ENCODE measurements at regions not wholly inside any gene's neighbourhood (a gene's known extent, or its start where the extent isn't known, plus 50 kb on each side); places are given as distances from the start of the nearest gene placed in this dataset.

DNA sequence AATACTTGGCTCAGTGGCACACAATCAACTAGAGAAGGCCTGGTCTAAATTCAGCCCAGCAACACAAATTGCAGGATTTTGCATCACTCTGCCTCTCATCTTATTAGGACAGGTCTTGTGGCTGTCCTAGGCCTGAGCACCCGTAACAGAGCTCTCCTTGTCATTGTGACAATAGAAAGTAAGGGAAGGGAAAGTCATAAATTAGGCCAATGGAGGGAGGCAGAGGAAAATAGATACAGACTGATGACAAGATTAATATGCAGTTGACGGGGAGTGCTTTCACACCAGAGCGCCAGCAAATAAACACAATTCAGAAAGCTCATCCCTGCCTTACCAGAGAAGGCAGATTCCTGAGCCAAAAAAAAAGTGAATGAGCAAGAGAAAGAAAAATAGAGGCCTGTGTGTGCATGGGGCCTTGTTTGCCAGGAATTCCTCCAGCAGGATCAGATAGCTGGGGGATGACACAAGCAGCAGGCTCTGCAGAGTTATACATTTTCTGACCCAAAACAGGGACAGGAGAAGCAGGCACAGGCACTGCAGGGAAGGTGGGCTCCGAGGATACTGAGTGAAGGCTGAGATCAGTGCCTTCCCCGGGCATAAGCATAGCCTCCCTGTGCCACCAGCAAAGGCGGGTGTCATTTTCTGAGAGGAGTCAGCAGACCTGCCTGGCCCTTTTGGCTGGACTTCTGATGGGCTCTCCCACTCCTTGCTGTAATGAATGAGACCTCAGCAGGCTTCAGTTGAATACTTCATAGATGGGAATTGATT, 110.0 kb upstream of the SPAG17 start (continued):
- TF ChIP-seq, protein P1, sequence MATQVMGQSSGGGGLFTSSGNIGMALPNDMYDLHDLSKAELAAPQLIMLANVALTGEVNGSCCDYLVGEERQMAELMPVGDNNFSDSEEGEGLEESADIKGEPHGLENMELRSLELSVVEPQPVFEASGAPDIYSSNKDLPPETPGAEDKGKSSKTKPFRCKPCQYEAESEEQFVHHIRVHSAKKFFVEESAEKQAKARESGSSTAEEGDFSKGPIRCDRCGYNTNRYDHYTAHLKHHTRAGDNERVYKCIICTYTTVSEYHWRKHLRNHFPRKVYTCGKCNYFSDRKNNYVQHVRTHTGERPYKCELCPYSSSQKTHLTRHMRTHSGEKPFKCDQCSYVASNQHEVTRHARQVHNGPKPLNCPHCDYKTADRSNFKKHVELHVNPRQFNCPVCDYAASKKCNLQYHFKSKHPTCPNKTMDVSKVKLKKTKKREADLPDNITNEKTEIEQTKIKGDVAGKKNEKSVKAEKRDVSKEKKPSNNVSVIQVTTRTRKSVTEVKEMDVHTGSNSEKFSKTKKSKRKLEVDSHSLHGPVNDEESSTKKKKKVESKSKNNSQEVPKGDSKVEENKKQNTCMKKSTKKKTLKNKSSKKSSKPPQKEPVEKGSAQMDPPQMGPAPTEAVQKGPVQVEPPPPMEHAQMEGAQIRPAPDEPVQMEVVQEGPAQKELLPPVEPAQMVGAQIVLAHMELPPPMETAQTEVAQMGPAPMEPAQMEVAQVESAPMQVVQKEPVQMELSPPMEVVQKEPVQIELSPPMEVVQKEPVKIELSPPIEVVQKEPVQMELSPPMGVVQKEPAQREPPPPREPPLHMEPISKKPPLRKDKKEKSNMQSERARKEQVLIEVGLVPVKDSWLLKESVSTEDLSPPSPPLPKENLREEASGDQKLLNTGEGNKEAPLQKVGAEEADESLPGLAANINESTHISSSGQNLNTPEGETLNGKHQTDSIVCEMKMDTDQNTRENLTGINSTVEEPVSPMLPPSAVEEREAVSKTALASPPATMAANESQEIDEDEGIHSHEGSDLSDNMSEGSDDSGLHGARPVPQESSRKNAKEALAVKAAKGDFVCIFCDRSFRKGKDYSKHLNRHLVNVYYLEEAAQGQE (IDR thresholded peaks at IDR 0.05; ENCODE audit: unreplicated experiment): no peak

DNA sequence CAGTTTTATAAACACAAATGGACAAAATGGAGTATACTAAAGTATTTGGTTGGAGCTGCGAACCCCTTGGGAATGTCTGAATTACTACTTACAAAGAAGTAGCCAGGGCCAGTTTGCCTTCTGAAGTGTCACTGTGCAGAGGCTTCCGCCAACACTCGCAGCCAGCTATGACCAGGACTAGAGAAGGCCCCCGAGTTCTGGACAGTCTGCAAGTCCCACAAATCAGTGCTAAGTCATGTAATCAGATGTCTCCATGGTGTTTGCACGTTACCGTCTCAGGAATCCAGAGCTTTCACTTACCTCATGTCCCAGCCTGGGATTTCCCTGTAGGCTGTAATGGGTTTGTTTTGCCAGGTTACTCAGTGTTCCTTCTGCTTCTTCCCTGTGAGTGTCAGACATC, 106.6 kb upstream of the SPAG17 start:
- no peak overlapping the region for H3K4me3 ChIP-seq
- no peak overlapping the region for H3K27ac ChIP-seq (ENCODE audit: low read depth)
- H3K36me3 Mint-ChIP-seq (ENCODE audit: low read depth): no peaks in the 10 kb centered on the region
- H2AFZ ChIP-seq: peak overlapping the region; percentile 40; the same call in 1 of the 2 replicates
- H3F3A ChIP-seq (replicated peaks; ENCODE audit: low read depth): no peaks in the 10 kb centered on the region
- ATAC-seq (no peak), DNase-seq (ENCODE audit: low spot score) (no peak)
- no peaks in the 10 kb centered on the region for H3K9me2 ChIP-seq (ENCODE audit: insufficient read depth)
- no peaks in the 10 kb centered on the region for H3K79me2 ChIP-seq (replicated peaks; ENCODE audit: insufficient read depth)
- peaks cover 2% of the 10 kb centered on the region for H3K27me3 Mint-ChIP-seq (ENCODE audit: insufficient read depth, low read depth, poor library complexity)
- no peaks in the 10 kb centered on the region for H3K36me3 ChIP-seq (ENCODE audit: insufficient read depth)
- no peak overlapping the region for H3K4me2 ChIP-seq
- no peak overlapping the region for H3K27ac Mint-ChIP-seq
- no peak overlapping the region for H3K4me3 Mint-ChIP-seq
- no peaks in the 10 kb centered on the region for H3K27me3 ChIP-seq (ENCODE audit: insufficient read depth)
- no peaks in the 10 kb centered on the region for H3K4me1 ChIP-seq (ENCODE audit: insufficient read depth)
- no peaks in the 10 kb centered on the region for H3K9me3 Mint-ChIP-seq
- H4K20me1 ChIP-seq (replicated peaks; ENCODE audit: insufficient read depth): no peaks in the 10 kb centered on the region
- no peaks in the 10 kb centered on the region; the same call in 2 of the 3 replicates for H3K4me1 Mint-ChIP-seq
- TF ChIP-seq, protein P2, sequence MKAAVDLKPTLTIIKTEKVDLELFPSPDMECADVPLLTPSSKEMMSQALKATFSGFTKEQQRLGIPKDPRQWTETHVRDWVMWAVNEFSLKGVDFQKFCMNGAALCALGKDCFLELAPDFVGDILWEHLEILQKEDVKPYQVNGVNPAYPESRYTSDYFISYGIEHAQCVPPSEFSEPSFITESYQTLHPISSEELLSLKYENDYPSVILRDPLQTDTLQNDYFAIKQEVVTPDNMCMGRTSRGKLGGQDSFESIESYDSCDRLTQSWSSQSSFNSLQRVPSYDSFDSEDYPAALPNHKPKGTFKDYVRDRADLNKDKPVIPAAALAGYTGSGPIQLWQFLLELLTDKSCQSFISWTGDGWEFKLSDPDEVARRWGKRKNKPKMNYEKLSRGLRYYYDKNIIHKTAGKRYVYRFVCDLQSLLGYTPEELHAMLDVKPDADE (IDR thresholded peaks at IDR 0.05): no peak
- TF ChIP-seq ZNF331 (CRISPR knock-in tag; IDR thresholded peaks at IDR 0.05; ENCODE audit: low read depth): no peak
- TF ChIP-seq, protein P3, sequence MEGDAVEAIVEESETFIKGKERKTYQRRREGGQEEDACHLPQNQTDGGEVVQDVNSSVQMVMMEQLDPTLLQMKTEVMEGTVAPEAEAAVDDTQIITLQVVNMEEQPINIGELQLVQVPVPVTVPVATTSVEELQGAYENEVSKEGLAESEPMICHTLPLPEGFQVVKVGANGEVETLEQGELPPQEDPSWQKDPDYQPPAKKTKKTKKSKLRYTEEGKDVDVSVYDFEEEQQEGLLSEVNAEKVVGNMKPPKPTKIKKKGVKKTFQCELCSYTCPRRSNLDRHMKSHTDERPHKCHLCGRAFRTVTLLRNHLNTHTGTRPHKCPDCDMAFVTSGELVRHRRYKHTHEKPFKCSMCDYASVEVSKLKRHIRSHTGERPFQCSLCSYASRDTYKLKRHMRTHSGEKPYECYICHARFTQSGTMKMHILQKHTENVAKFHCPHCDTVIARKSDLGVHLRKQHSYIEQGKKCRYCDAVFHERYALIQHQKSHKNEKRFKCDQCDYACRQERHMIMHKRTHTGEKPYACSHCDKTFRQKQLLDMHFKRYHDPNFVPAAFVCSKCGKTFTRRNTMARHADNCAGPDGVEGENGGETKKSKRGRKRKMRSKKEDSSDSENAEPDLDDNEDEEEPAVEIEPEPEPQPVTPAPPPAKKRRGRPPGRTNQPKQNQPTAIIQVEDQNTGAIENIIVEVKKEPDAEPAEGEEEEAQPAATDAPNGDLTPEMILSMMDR (conservative IDR thresholded peaks at IDR 0.05; ENCODE audit: low read depth in 2 of 2): no peak
- no peak for TF ChIP-seq ZNF114 (CRISPR knock-in tag; IDR thresholded peaks at IDR 0.05)
- TF ChIP-seq POLR2AphosphoS5 (IDR thresholded peaks at IDR 0.05; ENCODE audit: low read depth): no peak
- TF ChIP-seq, protein P1 (IDR thresholded peaks at IDR 0.05; ENCODE audit: unreplicated experiment): no peak
- no peak for TF ChIP-seq EZH2 (IDR thresholded peaks at IDR 0.05; ENCODE audit: low read depth, unreplicated experiment)
- TF ChIP-seq CREB1 (CRISPR knock-in tag; IDR thresholded peaks at IDR 0.05; ENCODE audit: low read depth): no peak
- no peak for TF ChIP-seq JUNB (IDR thresholded peaks at IDR 0.05; ENCODE audit: unreplicated experiment)
